ENCODE measurements at regions not wholly inside any gene's neighbourhood (a gene's known extent, or its start where the extent isn't known, plus 50 kb on each side); places are given as distances from the start of the nearest gene placed in this dataset.
"Not testable (repeated sequence)": the region's sequence is repeated elsewhere in the genome, so short reads cannot be mapped to it uniquely, and the experiment has no call there.

GRCh38 chr4:8685831-8686230 lies 93.3 kb downstream of the CPZ start:
- DNase-seq (ENCODE audit: low read depth in 4 of 4, low spot score in 2 of 4), result no peak

DNA sequence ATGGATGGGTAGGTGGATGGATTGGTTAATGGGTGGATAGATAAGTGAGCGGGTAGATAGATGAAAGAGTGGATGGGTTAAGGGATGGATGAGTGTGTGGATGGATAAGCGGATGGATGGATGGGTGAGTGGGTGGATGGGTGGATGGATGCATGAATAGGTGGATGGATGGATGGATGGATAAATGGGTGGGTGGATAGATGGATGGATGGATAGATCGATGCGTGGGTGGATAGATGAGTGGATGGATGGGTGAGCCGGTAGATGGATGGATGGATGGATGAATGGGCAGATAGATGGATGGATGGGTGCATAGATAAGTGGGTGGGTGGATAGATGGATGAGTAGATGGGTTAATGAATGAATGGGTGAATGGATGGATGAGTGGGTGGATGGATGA lies 90.9 kb downstream of the CPZ start:
- no peak for DNase-seq (ENCODE audit: low read depth in 4 of 4, low spot score in 2 of 4)

- no peak for DNase-seq (ENCODE audit: low read depth in 4 of 4, low spot score in 2 of 4)
Observed at GRCh38 chr4:8682725-8683124, 90.2 kb downstream of the CPZ start.

- DNase-seq (ENCODE audit: low read depth in 4 of 4, low spot score in 2 of 4), result no peak
Observed at GRCh38 chr4:8682296-8682695, 89.7 kb downstream of the CPZ start.

DNA sequence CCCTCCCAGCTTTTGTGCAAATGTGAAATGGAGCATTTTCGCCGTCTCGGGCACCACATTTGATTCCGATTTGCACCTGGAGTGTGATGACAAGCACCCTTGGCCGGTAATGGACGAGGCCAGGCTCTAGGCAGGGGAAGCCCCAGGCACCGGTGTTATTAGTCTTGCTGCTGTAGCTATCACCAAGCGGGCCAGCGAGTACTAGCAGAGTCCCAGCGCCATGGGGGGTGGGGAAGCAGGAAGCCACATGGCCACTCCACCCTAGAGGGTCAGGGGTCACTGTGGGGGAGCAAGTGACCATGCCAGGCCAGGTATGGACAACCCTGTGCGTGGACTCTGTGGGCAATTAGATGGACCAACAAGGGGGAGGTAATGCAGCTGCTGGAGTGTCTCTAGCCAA lies 88.8 kb downstream of the CPZ start:
- no peak for DNase-seq (ENCODE audit: low read depth in 4 of 4, low spot score in 2 of 4)

DNA sequence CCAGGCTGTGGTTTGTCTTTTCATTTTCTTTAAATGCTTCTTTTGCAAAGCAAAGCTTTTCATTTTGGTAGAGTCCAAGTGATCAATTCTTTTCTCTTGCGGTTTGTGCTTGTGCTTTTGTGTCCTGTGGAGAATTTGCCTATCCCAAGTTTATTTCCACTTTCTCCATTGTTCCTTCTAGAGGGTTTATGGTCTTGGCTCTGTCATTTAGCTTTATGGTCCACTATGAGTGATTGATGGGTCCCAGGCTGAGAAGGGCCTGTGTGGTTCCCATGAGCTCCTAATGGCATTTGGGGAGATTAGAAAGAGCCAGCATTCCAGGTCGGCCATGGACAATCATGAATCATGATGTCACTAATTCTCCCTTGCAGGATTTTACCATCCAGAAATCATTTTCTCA lies 86.5 kb downstream of the CPZ start:
- DNase-seq (ENCODE audit: low read depth in 4 of 4, low spot score in 2 of 4), result no peak

GRCh38 chr4:8676676-8677075 lies 84.1 kb downstream of the CPZ start:
- no peak for DNase-seq (ENCODE audit: low read depth in 4 of 4, low spot score in 2 of 4)

GRCh38 chr4:8675906-8676305 lies 83.3 kb downstream of the CPZ start:
- no peak for DNase-seq (ENCODE audit: low read depth in 4 of 4, low spot score in 2 of 4)

DNA sequence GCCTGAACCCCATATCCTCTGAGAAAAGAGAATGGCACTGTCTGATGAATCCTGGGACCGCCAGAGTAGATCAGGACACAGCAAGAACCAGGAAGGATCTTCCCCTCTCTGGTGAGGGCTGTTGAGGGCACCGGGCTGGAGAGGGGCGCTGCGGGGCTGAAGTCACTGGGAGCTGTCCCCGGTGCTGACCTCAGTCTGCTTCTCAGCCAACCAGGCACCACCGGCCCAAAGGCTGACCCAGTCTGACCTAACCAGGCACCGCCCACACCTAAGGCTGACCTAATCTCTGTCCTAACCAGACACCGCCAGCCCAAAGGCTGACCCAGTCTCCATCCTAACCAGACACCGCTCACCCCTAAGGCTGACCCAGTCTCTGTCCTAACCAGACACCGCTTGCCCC lies 82.8 kb downstream of the CPZ start:
- peak; percentile 19 to 37 (median 34) for DNase-seq (ENCODE audit: low read depth in 4 of 4, low spot score in 2 of 4)

DNA sequence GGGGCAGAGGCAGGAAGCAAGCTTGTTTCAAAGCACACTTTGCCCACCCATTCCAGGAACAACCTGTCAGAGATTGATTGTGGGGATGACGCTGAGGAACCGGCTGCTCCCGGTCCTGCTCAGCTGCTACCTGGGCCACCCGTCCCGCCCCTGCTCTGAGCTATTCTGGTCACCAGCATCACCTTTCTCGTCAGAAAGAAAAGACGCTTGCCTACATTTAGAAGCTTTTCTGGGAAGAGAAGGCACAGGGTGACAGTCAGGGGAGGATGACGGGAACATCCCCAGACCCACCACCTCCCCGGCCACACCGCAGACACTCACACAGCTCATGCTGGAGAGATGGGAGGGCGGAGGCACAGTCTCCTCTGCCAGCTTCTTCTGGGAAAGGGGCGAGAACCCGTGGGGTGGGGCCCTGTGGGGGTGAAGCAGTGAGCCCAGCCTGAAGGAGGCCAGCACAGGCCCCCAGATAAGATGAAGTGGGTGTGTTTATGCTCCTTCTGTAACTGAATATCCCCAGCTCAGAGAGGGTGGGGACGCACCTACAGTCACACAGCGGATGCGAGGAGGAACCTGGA lies 81.8 kb downstream of the CPZ start:
- no peak for DNase-seq (ENCODE audit: low read depth in 4 of 4, low spot score in 2 of 4)

DNA sequence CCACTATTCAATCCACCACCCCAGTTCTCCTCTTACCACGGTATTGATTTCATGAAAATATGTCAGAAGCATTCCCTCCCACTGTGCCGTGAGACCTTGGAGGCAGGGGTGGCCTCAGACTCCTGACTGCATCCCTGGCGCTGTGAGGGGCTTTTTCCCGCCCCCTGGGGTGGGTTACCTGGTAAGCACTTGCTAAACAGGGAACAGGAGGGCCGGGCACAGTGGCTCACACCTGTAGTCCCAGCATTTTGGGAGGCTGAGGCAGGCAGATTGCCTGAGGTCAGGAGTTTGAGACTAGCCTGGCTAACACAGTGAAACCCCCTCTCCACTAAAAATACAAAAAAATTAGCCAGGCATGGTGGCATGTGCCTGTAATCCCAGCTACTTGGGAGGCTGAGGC lies 80.5 kb downstream of the CPZ start:
- DNase-seq (ENCODE audit: low read depth in 4 of 4, low spot score in 2 of 4), result not testable (repeated sequence)

GRCh38 chr4:8672486-8672885 lies 79.9 kb downstream of the CPZ start:
- no peak for DNase-seq (ENCODE audit: low read depth in 4 of 4, low spot score in 2 of 4)

DNA sequence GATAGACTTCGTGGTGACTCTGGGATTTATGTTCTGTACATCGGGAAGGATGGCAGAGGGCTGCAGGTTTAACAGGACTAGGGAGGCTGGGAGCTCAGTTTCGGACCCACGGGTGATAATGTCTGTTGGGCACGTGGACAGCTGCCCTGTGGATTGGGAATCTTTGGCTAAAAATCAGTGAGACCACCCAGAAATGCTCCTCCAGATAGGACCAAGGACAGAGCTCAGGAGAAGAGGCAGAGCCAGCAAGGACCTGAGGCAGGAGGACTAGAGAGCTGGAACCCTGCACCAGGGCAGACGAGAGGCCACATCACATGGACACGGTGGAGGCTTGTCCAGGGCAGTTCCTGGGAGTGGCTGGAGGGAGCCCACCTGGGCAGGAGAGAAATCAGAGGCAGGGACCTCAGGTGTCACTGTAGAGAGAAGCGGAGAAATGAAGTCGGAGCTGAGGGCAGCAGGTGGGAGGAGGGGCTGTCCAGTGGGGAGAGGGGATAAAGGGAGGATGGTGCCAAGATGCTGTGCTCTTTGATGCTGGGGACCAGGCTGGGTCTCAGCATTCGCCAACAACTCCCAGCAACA lies 79.2 kb downstream of the CPZ start:
- DNase-seq (ENCODE audit: low read depth in 4 of 4, low spot score in 2 of 4), result no peak

Data from left renal cortex interstitium (tissue), 4 donors.